HG03135 (cell line): ENCODE measurements at regions not wholly inside any gene's neighbourhood (a gene's known extent, or its start where the extent isn't known, plus 50 kb on each side); places are given as distances from the start of the nearest gene placed in this dataset.

Experiments used
- ATAC-seq: cut with Tn5 transposase; IDR thresholded peaks from one replicate; pipeline ENCODE4 v1.9.1; 2021; ENCODE audit warnings: mild to moderate bottlenecking, moderate library complexity; ENCODE audit not compliant: unreplicated experiment

DNA sequence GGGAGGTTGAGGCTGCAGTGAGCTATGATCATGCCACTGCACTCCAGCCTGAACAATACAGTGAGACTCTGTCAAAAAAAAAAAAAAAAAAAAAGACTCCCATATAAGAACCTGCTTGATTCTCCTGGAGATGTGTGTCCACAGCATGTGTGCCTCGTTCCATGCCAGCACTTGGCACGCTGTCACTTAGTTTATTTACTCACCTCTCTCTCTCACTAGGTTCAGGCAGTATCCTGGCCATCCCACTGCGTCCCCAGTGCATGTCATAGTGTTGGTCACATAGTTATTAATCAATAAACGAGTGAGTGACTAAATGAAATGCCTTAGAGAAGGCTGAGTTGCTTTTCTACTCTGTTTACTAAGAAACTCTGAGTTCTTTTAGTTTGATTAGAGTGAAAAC is 79.1 kb upstream of the GPR12 start:
- ATAC-seq, result no peak

DNA sequence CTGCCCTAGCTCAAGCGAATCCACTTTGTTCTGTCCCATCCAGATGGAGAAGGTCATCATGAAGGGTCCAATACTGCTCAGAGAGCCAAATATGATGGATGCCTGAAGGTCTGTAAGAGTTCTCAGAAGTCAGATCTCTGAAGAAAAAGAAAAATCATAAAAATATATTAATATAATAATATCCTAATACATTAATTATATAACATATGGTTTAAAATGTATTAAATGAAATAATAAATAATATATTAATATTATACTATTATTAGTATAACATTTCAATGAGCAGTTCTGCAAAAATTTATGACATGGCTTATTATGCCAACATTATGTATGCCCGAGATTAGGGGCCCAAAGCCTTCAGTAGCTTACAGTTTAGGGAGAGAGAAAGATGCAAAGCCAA is 78.2 kb upstream of the GPR12 start:
- no peak for ATAC-seq

DNA sequence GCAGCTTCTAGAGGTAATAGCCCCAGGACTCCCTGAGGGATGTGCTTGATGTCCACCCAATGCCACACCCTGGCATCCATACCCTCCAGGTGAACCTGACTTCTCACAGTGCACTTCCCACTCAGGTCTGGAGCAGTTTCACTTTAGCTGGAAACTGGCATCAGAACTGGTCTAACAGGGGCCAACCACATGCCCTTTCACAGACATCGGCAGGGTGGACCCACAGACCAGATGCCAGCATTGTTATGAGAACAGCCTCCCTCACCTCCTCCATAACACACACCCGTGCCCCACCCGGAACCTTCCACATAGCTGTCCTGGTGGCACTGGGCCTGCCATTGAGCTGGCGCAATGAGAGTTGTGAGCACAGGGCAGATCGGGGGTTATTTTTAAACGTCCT is 77.4 kb upstream of the GPR12 start:
- ATAC-seq, result no peak

DNA sequence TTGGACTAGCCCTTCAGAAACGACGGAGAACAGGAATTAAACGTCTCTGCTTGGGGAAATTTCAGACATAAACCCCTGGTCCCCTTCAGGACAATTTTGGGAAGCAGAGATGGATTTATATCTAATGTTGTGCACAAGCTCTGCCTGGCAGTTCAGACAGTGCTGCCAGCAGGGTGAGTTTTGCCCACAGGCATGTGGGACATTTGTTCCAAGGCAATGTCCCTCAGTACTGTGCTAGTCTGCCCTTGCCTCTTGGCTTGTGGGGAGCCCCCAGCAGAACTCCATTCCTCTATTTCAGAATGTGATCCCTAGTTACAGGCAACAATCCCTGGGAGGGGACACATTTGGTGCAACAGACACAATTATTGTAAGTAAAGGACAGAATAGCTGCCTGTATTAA is 76.5 kb upstream of the GPR12 start:
- no peak for ATAC-seq

DNA sequence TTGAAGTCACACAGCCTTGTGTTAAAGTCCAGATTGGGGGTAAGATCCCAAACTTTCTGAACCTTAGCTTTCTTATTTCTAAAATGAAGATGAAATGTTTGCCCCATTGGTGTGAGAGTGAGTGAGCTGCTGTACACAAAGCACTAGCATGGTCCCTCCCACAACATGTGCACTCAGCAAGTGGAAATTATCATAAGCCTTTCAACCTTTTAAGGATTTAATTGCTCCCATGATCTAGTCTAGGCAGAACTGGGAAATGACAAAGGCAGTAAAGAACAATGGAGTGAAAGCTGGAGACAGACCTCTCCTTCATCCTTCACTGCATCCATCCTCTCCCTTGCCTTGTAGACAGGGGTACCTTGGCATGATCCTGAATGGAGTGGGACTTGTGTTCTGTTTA is 76.0 kb upstream of the GPR12 start:
- no peak for ATAC-seq

DNA sequence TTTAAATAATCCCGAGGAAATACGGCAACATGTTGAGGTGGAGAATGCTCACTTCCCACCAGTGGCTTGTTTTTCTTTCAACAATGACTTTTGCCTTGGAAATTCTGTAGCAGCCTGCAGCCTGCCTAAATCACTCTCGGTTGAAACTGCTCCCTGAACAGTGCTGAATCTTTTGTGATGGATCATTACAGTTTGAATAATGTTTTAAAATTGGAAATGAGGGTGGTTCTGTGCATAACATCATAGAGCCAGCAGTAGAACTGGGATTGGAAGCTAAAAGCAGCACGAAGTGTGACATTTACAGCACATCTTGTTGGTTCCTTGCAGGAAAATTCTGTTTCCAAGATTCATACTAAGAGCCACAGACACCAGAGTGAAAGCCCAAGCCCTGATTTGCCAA is 74.1 kb upstream of the GPR12 start:
- no peak for ATAC-seq

DNA sequence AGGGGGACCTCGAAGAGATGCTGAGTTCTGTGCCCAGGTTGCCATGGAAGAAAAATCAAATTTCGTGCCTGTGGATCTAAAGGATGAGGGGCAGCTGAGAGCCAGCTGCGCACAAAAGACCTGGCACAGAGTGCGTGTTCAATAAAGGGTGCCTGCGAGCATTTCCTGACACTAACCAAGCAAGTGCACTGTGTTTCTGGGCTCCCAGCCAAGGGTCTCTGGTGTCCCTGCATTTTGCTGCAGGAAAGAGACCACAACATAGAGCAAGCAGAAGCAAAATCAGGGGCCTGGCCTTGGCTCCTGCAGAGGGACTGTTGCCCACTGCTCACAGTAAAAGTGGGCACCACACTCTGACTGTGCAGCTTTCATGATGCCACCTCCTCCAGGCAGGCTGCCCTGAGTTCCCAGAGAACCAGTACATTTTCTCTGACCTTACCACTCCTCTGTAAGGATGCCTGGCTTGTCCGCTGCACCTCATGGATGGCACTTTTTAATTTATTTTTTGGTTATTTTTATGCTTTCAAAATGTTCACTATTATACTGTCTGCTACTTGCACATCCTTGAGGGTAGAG is 70.8 kb upstream of the GPR12 start:
- no peak for ATAC-seq

DNA sequence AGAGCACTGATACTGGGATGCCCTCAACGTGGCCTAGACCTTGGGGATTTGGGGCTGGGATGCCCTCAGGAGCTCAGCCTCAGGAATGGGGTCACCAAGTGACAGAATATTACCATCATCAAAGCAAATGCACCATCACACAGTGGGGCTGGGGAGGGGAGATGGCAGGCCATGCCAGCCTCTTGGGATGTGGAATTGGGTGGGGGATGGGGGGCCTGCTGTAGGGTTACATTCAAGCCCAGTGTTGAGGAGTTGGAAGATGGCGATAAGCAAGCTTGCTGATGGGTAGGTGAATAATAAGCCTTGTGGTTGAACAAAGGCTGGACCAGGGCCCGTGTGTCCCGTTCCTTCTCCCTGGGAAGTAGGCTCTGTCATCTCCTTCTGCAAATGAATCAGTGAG is 69.1 kb upstream of the GPR12 start:
- ATAC-seq, result no peak

DNA sequence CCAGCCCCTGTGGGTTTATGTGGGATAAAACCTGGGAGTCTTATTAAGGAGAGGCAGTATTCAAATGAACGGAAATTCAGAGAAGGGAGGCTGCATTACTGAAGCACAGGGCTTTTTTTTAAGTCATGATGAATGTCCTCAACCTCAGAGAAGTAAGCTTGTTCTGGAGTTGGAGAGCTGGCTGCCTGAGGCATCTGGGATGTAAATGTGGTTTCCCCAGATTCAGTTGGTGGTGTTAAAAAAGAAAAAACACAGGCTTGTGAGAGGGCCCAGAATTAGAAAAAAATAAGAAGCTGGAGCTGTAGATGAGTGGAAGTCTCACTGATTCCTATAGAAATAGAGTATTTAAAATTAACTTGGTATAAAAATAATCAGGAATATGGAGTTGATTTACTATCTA is 64.0 kb upstream of the GPR12 start:
- ATAC-seq, result no peak

DNA sequence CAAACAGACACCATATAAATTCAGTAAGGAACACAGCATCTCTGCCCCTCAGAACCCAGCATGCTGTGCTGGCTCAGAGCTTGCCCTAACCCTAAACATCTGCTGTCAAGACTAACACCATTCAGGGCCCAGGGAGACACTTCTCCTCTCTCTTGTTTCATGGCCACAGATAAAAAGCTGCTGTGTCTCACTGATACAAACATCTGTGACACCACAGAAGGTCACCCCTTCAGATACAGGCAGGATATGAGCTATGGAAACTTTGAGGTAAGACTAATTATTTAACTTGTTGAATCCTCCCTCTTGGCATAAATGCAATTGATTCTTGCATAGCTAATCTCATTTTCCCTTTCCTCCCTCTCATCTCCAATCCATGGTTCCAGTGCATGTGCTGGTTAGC is 61.6 kb upstream of the GPR12 start:
- ATAC-seq, result no peak

DNA sequence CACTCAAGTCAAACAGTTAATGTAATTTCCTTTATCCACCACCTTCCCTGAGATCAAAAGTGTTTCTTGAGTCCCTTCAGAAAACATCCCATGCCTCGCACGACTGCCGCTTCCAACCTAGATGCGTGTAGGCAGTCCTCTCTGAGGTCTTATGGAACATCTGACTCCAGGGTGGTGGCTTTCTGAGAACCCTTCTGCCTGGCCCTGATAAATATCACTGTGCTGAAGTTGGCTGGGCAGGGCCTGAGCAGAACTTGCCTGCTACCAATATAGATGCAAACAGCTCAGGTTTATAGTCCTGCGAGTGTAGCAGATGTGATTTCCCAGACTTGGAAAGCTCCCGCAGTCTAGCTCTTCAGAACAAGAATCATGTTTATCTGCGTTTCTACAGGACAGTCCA is 61.1 kb upstream of the GPR12 start:
- ATAC-seq, result no peak

DNA sequence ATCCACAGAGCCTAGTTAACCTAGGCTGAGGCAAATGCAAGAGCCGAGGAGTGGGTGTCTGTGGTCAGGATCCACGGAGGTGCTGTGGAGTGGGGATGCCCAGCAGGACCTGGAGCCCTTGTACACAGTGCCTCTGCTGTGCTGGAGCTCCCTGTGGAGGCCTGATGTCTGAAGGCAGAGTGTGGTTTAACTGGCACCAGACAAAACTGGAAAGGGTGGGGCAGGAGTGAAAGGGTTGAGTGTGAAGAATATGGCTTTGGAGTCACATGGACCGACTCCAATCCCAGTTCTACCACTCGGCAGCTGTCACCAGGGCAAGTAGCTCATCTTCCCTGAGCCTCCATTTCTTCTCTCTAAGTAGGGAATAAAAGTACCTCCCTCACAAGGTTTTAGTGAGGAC is 60.3 kb upstream of the GPR12 start:
- no peak for ATAC-seq

DNA sequence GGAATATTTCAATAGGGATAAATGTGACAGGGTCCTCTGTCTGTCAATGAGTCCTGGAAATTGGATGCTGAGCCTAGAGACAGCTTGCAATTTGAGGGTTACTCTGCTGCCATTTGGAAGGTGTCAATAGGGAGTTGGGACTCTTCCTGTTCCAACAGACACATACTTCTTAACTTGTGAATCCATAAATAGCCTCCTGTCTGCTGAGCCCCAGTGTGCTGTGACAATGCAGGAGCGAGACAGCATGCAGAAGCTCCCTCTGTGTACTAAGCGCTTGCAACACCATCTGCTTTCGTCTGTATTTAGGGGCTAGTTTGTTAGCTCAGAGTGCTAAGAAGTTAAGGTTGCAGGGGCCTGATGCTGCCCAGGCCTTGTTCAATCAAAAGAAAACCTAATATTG is 58.5 kb upstream of the GPR12 start:
- no peak for ATAC-seq

DNA sequence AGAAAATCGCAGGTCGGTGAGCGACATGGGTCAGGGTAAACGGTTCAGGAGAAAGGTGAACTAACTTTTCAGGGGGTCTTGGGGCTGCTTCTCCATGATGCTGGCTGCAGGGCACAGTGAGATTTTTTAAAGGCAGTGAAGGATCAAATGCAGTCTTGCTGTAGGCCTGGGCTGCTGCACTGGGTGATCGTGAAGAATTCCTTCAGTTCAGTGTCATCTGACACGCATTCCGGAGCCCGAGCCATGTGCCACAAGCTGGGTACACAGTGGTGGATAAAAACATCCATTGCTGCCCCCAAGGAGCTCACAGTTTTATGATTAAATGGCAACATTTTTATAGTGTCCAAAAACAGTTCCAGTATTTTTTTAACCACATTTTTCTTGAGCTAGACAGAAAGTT is 56.3 kb upstream of the GPR12 start:
- no peak for ATAC-seq

DNA sequence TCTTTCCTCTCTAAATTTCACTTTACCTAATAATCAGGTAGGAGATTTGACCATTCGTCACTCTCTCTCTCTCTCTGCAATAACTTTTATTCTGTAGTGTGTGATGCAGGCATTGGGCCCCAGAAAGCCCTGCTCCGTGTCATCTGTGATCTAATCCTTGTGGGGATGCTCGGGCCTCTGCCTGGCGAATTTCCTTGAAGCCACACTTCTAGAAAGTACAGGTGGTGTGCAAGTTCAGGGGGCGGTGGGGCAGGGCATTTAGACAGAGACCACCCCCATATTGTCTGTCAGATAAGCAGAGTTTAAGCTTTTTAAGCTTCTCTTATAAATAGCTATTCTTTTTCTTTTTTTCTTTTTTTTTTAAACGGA is 53.4 kb upstream of the GPR12 start:
- no peak for ATAC-seq

DNA sequence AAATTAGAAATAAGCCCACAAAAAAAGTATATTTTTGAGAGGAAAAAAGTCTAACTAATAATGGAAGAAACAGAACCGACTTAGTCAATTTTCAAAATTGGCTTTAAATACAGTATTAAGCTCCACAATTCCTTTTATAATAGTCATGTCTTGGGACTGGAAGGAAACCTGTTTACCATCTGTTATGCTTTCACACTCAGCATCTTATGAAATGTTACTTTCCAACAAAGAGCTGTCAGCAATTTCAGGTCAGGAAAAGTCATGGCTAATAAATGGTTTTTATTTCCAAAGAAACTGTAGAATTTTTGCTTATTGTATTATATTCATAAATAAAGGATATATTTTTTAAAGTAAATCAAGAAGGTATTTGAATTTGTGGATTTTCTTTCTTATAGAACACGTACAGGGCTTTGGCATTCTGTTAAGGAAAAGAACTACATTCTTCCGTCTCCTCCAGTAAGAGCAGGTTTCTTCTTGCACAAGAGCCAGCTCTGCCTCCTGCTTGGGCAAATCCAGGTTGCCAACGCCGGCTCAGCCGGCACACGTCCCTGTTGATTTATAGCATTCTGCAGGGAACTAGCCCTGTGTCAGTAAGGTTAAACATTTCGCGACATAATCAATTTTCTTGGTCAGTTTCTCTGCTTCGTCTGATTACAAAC is 52.9 kb upstream of the GPR12 start:
- no peak for ATAC-seq

DNA sequence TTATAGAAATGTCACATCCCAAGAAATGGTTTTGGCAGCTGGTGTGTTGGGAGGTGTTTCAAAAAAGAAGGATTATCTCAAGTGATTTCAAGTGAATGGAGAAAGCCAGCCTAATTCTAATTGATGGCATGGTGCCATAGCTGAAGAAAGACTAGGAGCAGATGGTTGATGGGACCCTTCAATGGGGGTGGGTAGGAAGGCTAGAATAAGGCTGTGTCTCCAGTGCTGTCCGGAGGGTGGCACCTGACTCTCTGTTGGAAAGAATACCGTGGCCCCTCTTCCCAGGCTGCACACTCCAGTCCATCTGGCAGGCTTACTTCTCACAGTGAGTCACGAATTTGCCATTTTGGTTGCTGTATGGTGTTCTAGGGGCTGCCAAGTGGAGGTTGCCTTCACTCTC is 51.0 kb upstream of the GPR12 start:
- no peak for ATAC-seq
